ENCODE measurements at regions not wholly inside any gene's neighbourhood (a gene's known extent, or its start where the extent isn't known, plus 50 kb on each side); places are given as distances from the start of the nearest gene placed in this dataset.

DNA sequence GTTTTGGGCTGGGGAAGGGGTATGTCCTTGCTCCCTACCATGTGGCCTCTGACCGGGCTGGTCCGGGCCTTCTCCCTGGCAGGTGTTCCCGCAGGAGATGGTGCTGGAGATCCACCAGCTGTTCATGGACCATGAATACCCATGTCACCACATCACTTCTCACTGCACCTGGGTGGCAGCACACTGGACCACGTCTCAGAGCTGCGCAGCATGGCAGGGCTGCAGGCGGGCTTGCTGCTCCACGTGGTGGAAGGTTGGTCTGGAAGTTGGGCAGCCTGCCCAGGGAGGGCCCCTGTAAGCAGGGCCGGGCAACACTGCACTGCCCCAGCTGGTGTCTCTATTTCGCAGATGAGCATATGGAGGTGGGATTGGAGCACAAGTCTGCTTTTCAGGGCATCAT lies 169.5 kb upstream of the ZNF267 start:
- TF ChIP-seq YY1 (IDR thresholded peaks at IDR 0.05; ENCODE audit: insufficient read depth, insufficient read length) (no peak), ZNF274 (IDR thresholded peaks at IDR 0.05; ENCODE audit: low read depth, low read length) (no peak), SUZ12 (IDR thresholded peaks at IDR 0.05; ENCODE audit: extremely low read depth, insufficient read depth, insufficient read length) (no peak)

Measured in NT2/D1 (cell line).